ENCODE measurements at regions not wholly inside any gene's neighbourhood (a gene's known extent, or its start where the extent isn't known, plus 50 kb on each side); places are given as distances from the start of the nearest gene placed in this dataset.
"Not testable (repeated sequence)": the region's sequence is repeated elsewhere in the genome, so short reads cannot be mapped to it uniquely, and the experiment has no call there.

GRCh38 chr15:59828861-59829260, 139.7 kb upstream of the BNIP2 start:
- DNase-seq = no peak

- no peak for DNase-seq
Measured at GRCh38 chr15:59828263-59828662, 139.1 kb upstream of the BNIP2 start.

- DNase-seq = no peak
Measured at GRCh38 chr15:59825901-59826300, 136.8 kb upstream of the BNIP2 start.

DNA sequence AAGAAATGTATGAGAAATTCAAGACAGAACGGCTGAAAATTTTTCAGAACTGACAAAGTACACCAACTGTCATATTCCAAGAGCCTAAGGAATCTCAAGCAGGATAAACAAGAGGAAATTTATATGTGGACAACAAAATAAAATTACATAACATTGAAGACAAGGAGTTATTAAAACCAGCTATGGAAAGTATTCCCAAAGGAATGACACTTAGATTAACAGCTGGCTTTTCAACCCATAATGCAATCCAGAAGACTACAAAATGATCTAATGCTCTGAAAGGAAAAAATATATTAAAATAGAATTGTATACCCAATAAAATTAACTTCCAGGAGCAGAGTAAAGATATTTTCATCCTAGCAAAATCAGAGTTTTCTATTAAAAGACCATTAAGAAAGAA, 132.2 kb upstream of the BNIP2 start:
- no peak for DNase-seq

GRCh38 chr15:59819092-59819491, 130.0 kb upstream of the BNIP2 start:
- DNase-seq = no peak

GRCh38 chr15:59818336-59818735, 129.2 kb upstream of the BNIP2 start:
- DNase-seq = no peak

GRCh38 chr15:59817834-59818233, 128.7 kb upstream of the BNIP2 start:
- DNase-seq = no peak

DNA sequence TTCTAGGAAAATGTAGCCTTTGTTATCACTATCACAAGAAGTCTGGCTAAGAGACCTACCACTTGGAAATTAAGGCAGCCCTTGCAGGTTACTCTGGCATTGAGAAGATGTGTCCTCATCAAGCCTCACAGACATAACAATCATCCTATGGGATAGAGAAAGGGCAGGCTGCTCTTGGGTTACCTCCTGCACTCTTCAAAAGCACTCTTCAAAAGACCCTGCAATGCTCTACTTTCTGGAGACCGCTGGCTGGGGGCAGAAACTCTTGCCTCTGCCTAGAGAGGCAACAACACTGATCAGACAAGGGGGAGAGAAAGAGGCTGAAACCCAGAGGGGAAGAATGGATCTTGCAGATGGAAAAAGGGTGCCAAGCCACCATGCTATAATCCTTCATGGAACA, 127.9 kb upstream of the BNIP2 start:
- no peak for DNase-seq

- peak; percentile 38 for DNase-seq
Measured at GRCh38 chr15:59814409-59814808, 125.3 kb upstream of the BNIP2 start.

DNA sequence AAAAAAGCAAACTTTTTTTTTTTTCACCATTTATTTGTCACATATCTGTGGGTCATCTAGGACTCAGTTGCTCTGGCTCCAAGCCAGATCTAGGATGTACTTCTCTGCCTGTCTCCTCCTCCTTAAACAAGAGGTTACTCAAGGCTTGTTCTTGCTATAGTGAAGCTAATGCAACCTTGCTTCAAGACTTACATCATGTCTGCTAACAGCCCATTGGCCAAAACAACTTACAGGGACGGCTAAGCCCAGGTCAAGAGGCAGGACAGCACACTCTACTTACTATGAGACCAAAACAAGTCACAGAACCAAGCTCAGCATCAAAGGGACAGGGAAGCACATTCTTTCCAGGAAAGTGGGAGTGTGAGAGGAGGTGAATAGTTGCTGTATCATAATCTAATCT, 123.8 kb upstream of the BNIP2 start:
- DNase-seq = no peak

- DNase-seq = no peak
Measured at GRCh38 chr15:59812250-59812870, 123.2 kb upstream of the BNIP2 start.

- DNase-seq = peak; percentile 84
Measured at GRCh38 chr15:59803293-59803966, 114.3 kb upstream of the BNIP2 start.

GRCh38 chr15:59801649-59802048, 112.5 kb upstream of the BNIP2 start:
- no peak for DNase-seq

DNA sequence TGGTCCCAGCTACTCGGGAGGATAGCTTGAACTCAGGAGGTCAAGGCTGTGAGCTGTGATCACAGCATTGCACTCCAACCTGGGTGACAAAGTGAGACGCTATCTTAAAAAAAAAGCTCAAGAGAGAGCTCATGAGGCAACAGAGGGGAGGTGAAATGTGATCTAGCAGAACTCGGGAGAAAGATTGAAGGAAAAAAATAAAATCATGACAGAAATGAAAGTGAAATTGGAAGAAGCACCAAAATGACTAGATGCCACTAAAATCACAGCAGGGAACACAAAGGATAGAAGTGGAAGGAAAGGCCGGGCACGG, 109.4 kb upstream of the BNIP2 start:
- no peak for DNase-seq

DNA sequence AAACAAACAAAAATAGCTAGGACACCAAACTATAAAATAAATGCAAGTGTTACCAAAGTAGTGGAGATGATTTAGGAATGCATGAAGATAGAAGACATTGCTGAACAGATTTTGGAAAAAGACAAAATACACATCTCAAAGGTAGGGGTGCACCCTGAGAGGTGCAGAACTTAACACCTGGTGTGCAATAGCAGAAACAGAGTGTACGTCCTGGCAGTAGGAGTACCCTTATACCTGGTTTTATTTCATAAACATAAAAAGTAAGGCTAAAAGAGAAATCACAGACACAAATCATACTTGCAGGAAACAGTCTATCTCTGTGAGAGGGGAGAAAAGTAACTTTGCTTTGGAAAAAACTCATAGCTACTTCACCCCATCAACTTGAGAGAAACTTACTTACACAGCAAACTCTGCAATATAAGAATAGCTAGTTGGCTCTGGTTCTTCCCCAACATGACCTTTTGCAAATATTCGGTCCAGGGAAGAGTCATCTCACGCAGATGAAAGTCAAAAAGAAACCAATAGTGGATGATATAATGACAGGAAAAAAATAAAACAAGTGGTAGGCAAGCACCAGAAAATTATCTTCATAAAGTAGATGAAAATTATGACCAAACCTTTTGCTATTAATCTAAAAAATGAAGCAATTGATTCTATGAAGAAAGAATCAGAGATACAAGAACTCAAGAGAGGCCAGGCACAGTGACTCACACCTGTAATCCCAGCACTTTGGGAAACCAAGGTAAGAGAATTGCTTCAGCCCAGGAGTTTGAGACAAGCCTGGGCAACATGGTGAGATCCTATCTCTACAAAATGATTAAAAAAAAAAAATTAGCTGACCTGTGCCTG, 108.9 kb upstream of the BNIP2 start:
- DNase-seq = no peak

- DNase-seq = no peak
Measured at GRCh38 chr15:59794229-59794886, 105.2 kb upstream of the BNIP2 start.

DNA sequence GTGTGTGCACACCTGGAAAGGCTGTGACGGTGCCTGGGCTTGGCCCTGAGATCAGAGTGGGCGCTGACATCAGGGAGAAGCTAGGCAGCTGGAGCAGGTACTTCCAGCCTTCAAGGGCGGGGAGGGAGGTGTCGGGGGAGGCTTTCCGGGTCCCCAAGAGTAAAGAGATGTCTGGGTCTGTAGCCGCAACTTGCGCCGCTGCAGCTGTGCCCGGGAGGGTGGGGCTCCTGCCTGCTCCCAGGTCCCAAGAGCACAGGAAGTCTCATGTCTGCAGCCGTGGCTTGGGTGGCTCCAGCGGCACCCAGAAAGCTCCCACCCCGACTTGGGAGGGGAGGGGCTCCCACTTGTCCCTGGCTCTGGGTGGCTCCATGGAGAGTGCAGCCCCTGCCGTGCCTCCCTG, 103.2 kb upstream of the BNIP2 start:
- peak; percentile 36 for DNase-seq

- DNase-seq = no peak
Measured at GRCh38 chr15:59791755-59792154, 102.6 kb upstream of the BNIP2 start.

DNA sequence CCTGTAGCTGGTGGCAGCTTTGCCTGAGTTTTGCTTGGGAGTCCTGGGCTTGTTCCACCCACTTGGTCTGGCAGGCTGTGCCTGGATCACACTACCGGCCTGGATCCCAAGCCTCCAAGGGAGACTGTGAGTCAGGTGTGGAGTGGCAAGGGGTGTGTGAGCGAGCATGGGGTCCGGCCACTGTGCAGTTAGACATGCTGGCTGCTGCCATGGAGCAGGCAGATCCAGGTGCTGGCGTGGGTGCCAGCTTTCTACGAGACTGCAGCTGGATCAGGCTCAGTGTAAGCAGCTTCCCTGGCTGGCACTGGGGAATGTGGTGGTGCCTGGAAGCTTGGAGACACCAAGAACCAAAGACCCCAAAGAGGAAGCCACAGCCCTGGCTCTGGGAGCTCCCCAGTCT, 102.0 kb upstream of the BNIP2 start:
- no peak for DNase-seq

DNA sequence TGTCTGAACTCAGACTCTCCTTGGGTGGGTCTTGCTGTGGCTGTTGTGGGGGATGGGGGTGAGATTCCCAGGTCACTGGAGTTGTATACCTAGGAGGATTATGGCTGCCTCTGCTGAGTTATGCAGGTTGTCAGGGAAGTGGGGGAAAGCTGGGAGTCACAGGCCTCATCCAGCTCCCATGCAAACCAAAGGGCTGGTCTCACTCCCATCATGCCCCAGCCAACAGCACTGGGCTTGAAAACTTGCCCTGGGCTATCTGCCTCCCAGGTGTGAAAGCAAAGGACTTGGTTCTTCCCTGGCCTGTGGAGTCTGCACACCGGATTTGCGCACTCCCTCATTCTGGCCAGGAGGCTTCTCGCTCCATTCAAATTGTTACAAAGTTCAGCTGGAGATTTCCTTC, 97.3 kb upstream of the BNIP2 start:
- not testable (repeated sequence) for DNase-seq

DNA sequence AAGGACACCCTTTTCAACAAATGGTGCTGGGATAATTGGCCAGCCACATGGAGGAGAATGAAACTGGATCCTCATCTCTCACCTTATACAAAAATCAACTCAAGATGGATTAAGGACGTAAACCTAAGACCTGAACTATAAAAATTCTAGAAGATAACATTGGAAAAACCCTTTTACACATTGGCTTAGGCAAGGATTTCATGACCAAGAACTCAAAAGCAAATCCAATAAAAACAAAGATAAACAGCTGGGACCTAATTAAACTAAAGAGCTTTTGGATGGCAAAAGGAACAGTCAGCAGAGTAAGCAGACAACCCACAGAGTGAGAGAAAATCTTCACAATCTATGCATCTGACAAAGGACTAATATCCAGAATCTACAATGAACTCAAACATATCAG, 96.9 kb upstream of the BNIP2 start:
- DNase-seq = not testable (repeated sequence)

DNA sequence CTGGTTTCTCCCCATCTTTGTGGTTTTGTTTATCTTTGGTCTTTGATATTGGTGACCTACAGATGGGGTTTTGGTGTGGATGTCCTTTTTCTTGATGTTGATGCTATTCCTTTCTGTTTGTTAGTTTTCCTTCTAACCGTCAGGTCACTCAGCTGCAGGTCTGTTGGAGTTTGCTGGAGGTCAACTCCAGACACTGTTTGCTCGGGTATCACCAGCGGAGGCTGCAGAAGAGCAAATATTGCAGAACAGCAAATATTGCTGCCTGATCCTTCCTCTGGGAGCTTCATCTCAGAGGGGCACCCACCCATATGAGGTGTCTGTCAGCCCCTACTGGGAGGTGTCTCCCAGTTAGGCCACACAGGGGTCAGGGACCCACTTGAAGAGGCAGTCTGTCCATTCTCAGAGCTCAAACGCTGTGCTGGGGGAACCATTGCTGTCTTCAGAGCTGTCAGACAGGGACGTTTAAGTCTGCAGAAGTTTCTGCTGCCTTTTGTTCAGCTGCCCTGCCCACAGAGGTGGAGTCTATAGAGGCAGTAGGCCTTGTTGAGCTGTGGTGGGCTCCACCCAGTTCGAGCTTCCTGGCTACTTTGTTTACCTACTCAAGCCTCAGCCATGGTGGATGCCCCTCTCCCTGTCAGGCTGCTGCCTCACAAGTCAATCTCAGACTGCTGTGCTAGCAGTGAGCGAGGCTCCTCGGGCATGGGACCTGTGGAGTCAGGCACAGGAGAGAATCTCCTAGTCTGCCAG, 94.8 kb upstream of the BNIP2 start:
- not testable (repeated sequence) for DNase-seq

DNA sequence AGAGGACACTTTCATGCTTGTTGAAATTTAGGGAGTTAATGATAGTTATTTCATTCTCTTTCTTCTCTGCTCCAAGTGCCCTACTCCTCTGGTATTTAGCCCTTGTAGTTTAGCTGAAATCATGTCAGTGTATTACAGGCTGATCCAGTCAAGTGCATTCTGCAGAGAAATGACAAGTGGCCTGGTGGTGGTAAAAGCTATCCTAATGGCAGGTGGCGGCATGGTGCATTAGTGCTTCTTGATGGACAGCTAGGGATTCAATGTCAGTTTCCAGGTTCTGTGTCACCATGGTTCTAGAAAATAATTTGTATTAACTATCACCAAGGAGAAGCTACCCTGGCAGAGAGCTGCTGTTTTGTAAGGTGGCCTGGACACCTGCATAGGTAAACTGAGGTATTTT, 90.0 kb upstream of the BNIP2 start:
- no peak for DNase-seq

All from CD4-positive, alpha-beta T cell treated with Interleukin-15 for 1 hour (primary cell).